Progenitor cell of endocrine pancreas (in vitro differentiated cells): ENCODE measurements at regions not wholly inside any gene's neighbourhood (a gene's known extent, or its start where the extent isn't known, plus 50 kb on each side); places are given as distances from the start of the nearest gene placed in this dataset.
"Not testable (repeated sequence)": the region's sequence is repeated elsewhere in the genome, so short reads cannot be mapped to it uniquely, and the experiment has no call there.

ENCODE experiments used
- DNase-seq: peaks from one replicate; pipeline ENCODE4 v3.0.0; 2021; ENCODE audit warnings: low spot score; ENCODE audit not compliant: unreplicated experiment
- H3K27ac Mint-ChIP-seq: 2 replicates; pipeline ENCODE4 v1.8.0; 2021; ENCODE audit warnings: mild to moderate bottlenecking, moderate library complexity, mixed read lengths
- H3K27me3 Mint-ChIP-seq: 2 replicates; pipeline ENCODE4 v1.8.0; 2021; ENCODE audit warnings: mixed read lengths
- H3K36me3 Mint-ChIP-seq: 2 replicates; pipeline ENCODE4 v1.8.0; 2022; ENCODE audit warnings: mixed read lengths; ENCODE audit not compliant: insufficient read depth
- H3K4me1 Mint-ChIP-seq: 2 replicates; pipeline ENCODE4 v1.8.0; 2021; ENCODE audit warnings: low read depth, mixed read lengths
- H3K4me3 Mint-ChIP-seq: 2 replicates; pipeline ENCODE4 v1.8.0; 2021; ENCODE audit warnings: low read depth, mild to moderate bottlenecking, moderate library complexity, mixed read lengths
- H3K9me3 Mint-ChIP-seq: 2 replicates; pipeline ENCODE4 v1.8.0; 2021; ENCODE audit warnings: low read depth, mixed read lengths
- TF ChIP-seq, protein P1 (sequence below): fragments of 200-600 bp; sonication (generic); IDR thresholded peaks from one replicate; pipeline ENCODE4 v1.5.0; 2021; ENCODE audit warnings: antibody characterized with exemption, mild to moderate bottlenecking; ENCODE audit not compliant: unreplicated experiment

DNA sequence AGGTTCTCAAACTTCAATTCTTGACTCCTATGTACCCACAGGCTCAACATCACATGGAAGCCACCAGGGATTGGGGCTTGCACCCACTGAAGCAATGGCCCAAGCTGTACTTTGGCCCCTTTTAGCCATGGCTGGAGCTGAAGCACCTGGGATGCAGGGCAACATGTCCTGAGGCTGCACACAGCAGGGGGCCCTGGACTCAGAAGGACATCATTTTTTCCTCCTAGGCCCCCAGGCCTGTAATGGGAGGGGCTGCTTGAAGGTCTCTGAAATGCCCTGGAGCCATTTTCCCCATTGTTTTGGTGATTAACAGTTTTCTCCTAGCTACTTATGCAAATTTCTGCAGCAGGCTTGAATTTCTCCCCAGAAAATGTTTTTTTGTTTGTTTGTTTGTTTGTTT, 465.1 kb upstream of the PCDH10 start:
- H3K27me3 Mint-ChIP-seq = no peaks in the 10 kb centered on the region
- H3K9me3 Mint-ChIP-seq = peaks cover 23% of the 10 kb centered on the region
- no peaks in the 10 kb centered on the region for H3K4me1 Mint-ChIP-seq
- no peak overlapping the region for H3K4me3 Mint-ChIP-seq
- no peak overlapping the region for H3K27ac Mint-ChIP-seq
- H3K36me3 Mint-ChIP-seq = peaks cover 4% of the 10 kb centered on the region
- DNase-seq = no peak
- TF ChIP-seq, protein P1, sequence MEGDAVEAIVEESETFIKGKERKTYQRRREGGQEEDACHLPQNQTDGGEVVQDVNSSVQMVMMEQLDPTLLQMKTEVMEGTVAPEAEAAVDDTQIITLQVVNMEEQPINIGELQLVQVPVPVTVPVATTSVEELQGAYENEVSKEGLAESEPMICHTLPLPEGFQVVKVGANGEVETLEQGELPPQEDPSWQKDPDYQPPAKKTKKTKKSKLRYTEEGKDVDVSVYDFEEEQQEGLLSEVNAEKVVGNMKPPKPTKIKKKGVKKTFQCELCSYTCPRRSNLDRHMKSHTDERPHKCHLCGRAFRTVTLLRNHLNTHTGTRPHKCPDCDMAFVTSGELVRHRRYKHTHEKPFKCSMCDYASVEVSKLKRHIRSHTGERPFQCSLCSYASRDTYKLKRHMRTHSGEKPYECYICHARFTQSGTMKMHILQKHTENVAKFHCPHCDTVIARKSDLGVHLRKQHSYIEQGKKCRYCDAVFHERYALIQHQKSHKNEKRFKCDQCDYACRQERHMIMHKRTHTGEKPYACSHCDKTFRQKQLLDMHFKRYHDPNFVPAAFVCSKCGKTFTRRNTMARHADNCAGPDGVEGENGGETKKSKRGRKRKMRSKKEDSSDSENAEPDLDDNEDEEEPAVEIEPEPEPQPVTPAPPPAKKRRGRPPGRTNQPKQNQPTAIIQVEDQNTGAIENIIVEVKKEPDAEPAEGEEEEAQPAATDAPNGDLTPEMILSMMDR = no peak

- no peak overlapping the region for H3K27ac Mint-ChIP-seq
- DNase-seq = no peak
- no peaks in the 10 kb centered on the region for H3K36me3 Mint-ChIP-seq
- no peaks in the 10 kb centered on the region for H3K27me3 Mint-ChIP-seq
- TF ChIP-seq, protein P1 = no peak
- H3K9me3 Mint-ChIP-seq = peaks cover 16% of the 10 kb centered on the region
- no peaks in the 10 kb centered on the region for H3K4me1 Mint-ChIP-seq
- no peak overlapping the region for H3K4me3 Mint-ChIP-seq
Observed at GRCh38 chr4:132691026-132691425, 458.1 kb upstream of the PCDH10 start.

GRCh38 chr4:132691668-132692067, 457.4 kb upstream of the PCDH10 start:
- Mint-ChIP-seq H3K27ac (no peak overlapping the region), H3K4me1 (no peaks in the 10 kb centered on the region), H3K36me3 (no peaks in the 10 kb centered on the region), H3K27me3 (no peaks in the 10 kb centered on the region), H3K9me3 (peaks cover 16% of the 10 kb centered on the region), H3K4me3 (no peak overlapping the region)
- TF ChIP-seq, protein P1 = no peak
- no peak for DNase-seq

DNA sequence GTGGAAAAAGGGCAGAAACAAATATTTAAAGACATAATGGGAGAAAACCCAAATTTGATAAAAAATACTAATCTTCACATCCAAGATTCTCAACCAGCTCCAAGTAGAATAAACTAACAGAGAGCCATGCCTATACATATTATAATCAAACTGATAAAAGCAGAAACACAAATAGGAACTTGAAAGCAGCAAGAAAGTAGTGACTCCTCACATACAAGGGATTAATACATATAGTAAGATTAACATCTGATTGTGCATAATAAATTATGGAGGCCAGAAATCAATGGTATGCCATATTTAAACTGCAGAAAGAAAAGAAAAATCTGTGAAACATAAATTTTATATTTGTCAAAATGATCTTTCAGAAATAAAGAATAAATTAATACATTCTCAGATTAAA, 454.3 kb upstream of the PCDH10 start:
- Mint-ChIP-seq H3K36me3 (no peaks in the 10 kb centered on the region), H3K4me1 (no peaks in the 10 kb centered on the region), H3K27me3 (no peaks in the 10 kb centered on the region), H3K27ac (no peak overlapping the region), H3K9me3 (peaks cover 15% of the 10 kb centered on the region), H3K4me3 (no peak overlapping the region)
- no peak for DNase-seq
- TF ChIP-seq, protein P1 = no peak

- H3K27ac Mint-ChIP-seq, H3K4me3 Mint-ChIP-seq, H3K36me3 Mint-ChIP-seq, H3K27me3 Mint-ChIP-seq, DNase-seq, H3K4me1 Mint-ChIP-seq: not testable (repeated sequence)
- peaks cover 15% of the 10 kb centered on the region for H3K9me3 Mint-ChIP-seq
Observed at GRCh38 chr4:132697505-132697904, 451.6 kb upstream of the PCDH10 start.

GRCh38 chr4:132707955-132708354, 441.1 kb upstream of the PCDH10 start:
- H3K27me3 Mint-ChIP-seq = no peaks in the 10 kb centered on the region

More at GRCh38 chr4:132707955-132708354, 441.1 kb upstream of the PCDH10 start:
- no peaks in the 10 kb centered on the region for H3K9me3 Mint-ChIP-seq
- DNase-seq = no peak
- H3K4me1 Mint-ChIP-seq = peaks cover 6% of the 10 kb centered on the region
- no peak overlapping the region for H3K4me3 Mint-ChIP-seq
- no peak overlapping the region for H3K27ac Mint-ChIP-seq
- H3K36me3 Mint-ChIP-seq = no peaks in the 10 kb centered on the region
- TF ChIP-seq, protein P1 = no peak
